ENCODE measurements at regions not wholly inside any gene's neighbourhood (a gene's known extent, or its start where the extent isn't known, plus 50 kb on each side); places are given as distances from the start of the nearest gene placed in this dataset.

GRCh38 chr18:25883091-25883490 lies 207.3 kb downstream of the SS18 start:
- no peak for TF ChIP-seq CTCF (IDR thresholded peaks at IDR 0.05; ENCODE audit: insufficient read depth in 1 of 2, low read depth in 1 of 2, low read length in 1 of 2, severe bottlenecking in 1 of 2, unreplicated experiment in 1 of 2)
- no peaks in the 10 kb centered on the region for H3K9me3 ChIP-seq
- peaks cover 7% of the 10 kb centered on the region for H3K9me3 Mint-ChIP-seq (ENCODE audit: unreplicated experiment)
- no peak for DNase-seq
- H3K36me3 ChIP-seq (ENCODE audit: control insufficient read depth, insufficient read depth, low read length), result no peaks in the 10 kb centered on the region
- H3K4me1 ChIP-seq, result no peaks in the 10 kb centered on the region
- POLR2A ChIA-PET, result no interaction called here
- H3K36me3 Mint-ChIP-seq (ENCODE audit: insufficient read depth, unreplicated experiment), result no peaks in the 10 kb centered on the region
- intact Hi-C loops (cut with micrococcal nuclease; ENCODE audit: unreplicated experiment), result no loop called here
- H3K4me1 Mint-ChIP-seq (ENCODE audit: low read depth, unreplicated experiment), result peaks cover 5% of the 10 kb centered on the region
- H3K4me3 ChIP-seq (ENCODE audit: low read depth, low read length), result no peak overlapping the region
- H3K4me3 Mint-ChIP-seq (ENCODE audit: unreplicated experiment), result no peak overlapping the region
- no peak overlapping the region for H3K27ac Mint-ChIP-seq (ENCODE audit: unreplicated experiment)
- H3K27me3 ChIP-seq (replicated peaks; ENCODE audit: control insufficient read depth, insufficient read depth, low read length), result no peaks in the 10 kb centered on the region
- no TSS peak for BruUV-seq (replicated peaks)
- CTCF ChIA-PET, result no interaction called here
- H3K27me3 Mint-ChIP-seq (ENCODE audit: insufficient read depth, unreplicated experiment), result peaks cover 7% of the 10 kb centered on the region

GRCh38 chr18:25881149-25881548 lies 209.3 kb downstream of the SS18 start:
- no TSS peak for BruUV-seq (replicated peaks)
- Mint-ChIP-seq H3K36me3 (ENCODE audit: insufficient read depth, unreplicated experiment) (no peaks in the 10 kb centered on the region), H3K27me3 (ENCODE audit: insufficient read depth, unreplicated experiment) (peaks cover 5% of the 10 kb centered on the region), H3K27ac (ENCODE audit: unreplicated experiment) (no peak overlapping the region), H3K4me1 (ENCODE audit: low read depth, unreplicated experiment) (peaks cover 5% of the 10 kb centered on the region), H3K4me3 (ENCODE audit: unreplicated experiment) (no peak overlapping the region), H3K9me3 (ENCODE audit: unreplicated experiment) (peaks cover under 1% of the 10 kb centered on the region)
- Histone ChIP-seq H3K4me3 (ENCODE audit: low read depth, low read length) (no peak overlapping the region), H3K36me3 (ENCODE audit: control insufficient read depth, insufficient read depth, low read length) (no peaks in the 10 kb centered on the region), H3K27me3 (replicated peaks; ENCODE audit: control insufficient read depth, insufficient read depth, low read length) (no peaks in the 10 kb centered on the region), H3K4me1 (no peaks in the 10 kb centered on the region), H3K9me3 (no peaks in the 10 kb centered on the region)
- no peak for TF ChIP-seq CTCF (IDR thresholded peaks at IDR 0.05; ENCODE audit: insufficient read depth in 1 of 2, low read depth in 1 of 2, low read length in 1 of 2, severe bottlenecking in 1 of 2, unreplicated experiment in 1 of 2)
- ChIA-PET POLR2A (no interaction called here), CTCF (no interaction called here)
- intact Hi-C loops (cut with micrococcal nuclease; ENCODE audit: unreplicated experiment), result no loop called here
- no peak for DNase-seq

- Histone ChIP-seq H3K36me3 (ENCODE audit: control insufficient read depth, insufficient read depth, low read length) (no peaks in the 10 kb centered on the region), H3K4me3 (ENCODE audit: low read depth, low read length) (no peak overlapping the region), H3K27me3 (replicated peaks; ENCODE audit: control insufficient read depth, insufficient read depth, low read length) (no peaks in the 10 kb centered on the region), H3K4me1 (no peaks in the 10 kb centered on the region), H3K9me3 (no peaks in the 10 kb centered on the region)
- POLR2A ChIA-PET, result no interaction called here
- Mint-ChIP-seq H3K27me3 (ENCODE audit: insufficient read depth, unreplicated experiment) (peaks cover 5% of the 10 kb centered on the region), H3K4me3 (ENCODE audit: unreplicated experiment) (no peak overlapping the region), H3K36me3 (ENCODE audit: insufficient read depth, unreplicated experiment) (no peaks in the 10 kb centered on the region), H3K27ac (ENCODE audit: unreplicated experiment) (no peak overlapping the region), H3K9me3 (ENCODE audit: unreplicated experiment) (no peaks in the 10 kb centered on the region), H3K4me1 (ENCODE audit: low read depth, unreplicated experiment) (peaks cover 5% of the 10 kb centered on the region)
- DNase-seq, result no peak
- intact Hi-C loops (cut with micrococcal nuclease; ENCODE audit: unreplicated experiment), result no loop called here
- TF ChIP-seq CTCF (IDR thresholded peaks at IDR 0.05; ENCODE audit: insufficient read depth in 1 of 2, low read depth in 1 of 2, low read length in 1 of 2, severe bottlenecking in 1 of 2, unreplicated experiment in 1 of 2), result no peak
- BruUV-seq (replicated peaks), result no TSS peak
- CTCF ChIA-PET, result no interaction called here
Observed at GRCh38 chr18:25880441-25880840, 210.0 kb downstream of the SS18 start.
